GM19438 (cell line): ENCODE measurements at regions not wholly inside any gene's neighbourhood (a gene's known extent, or its start where the extent isn't known, plus 50 kb on each side); places are given as distances from the start of the nearest gene placed in this dataset.

Experiments used
- ATAC-seq: cut with Tn5 transposase; IDR thresholded peaks from one replicate; pipeline ENCODE4 v1.9.1; 2021; ENCODE audit warnings: low read depth; ENCODE audit not compliant: unreplicated experiment

DNA sequence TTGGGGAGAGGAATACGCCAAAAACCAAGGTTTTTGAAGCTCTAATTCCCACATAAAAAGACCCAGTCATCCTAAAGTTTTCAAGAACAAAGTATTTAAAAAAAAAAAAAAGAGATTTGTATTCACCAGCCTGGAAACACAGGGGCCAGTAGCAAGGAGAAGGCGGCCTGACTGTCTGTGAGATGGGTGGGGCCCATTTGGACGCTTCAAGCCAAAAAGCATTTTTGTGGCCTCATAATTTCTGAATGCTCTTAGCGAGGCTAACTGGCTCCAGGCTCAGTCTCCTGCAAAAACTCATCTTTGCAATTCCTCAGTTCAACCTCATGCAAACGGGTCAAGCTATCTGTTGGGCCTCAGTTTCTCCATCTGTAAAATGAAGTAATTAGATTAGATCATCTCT, 514.1 kb downstream of the MED13L start:
- no peak for ATAC-seq

DNA sequence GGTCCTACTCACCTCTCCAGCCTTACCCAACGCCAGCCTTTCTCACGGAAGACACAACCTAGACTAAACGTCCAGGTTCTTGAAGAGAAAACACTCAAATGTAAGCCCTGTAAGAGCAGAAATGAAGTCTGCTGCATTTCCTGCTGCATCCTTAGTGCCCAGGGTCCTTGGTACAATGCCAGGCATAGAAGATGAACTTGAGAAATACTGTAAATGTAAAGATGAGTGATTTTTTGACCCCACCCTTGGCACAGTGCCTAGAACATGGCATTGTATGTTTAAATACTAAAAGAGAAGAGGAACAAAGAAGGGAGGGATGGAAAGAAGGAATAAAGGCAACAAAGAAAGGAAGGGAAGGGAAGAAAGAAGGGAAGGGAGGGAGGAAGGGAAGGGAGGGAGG, 514.6 kb downstream of the MED13L start:
- ATAC-seq = no peak

DNA sequence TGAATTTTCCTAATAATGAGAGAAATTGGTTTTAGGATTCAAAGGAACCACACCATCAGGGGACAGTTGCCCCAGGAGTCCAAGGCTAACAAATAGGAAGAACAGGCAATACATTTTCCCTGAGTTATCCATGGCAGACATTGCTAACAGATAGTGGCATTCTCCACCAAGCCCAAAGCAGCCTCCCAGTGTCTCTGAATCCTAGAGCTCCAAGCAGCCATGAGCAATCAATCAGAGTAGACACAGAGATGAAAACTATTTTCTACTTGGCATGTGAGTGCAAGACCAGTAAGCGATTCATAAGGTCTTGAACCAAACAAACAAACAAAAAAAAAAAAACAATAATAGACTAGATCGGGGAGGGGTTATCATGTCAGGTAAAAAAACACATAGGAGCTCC, 515.7 kb downstream of the MED13L start:
- ATAC-seq = no peak

DNA sequence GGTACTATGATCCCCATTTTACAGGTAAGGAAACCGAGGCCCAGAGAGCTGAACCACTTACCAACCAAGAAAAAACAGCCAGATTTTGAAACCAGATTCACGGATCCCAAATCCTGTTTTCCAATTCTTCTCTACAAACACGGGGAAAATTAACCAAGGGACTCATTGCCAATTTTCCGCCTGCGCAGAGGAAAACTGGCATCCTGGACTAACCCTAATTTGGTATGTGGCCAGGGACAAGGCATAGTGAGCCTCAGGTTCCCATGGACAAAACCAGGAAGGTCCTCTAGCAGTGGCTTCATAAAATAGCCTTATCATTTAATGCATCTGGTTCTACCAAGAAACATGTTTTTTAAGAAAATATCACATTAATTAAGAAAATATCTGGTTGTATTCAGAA, 517.3 kb downstream of the MED13L start:
- no peak for ATAC-seq

DNA sequence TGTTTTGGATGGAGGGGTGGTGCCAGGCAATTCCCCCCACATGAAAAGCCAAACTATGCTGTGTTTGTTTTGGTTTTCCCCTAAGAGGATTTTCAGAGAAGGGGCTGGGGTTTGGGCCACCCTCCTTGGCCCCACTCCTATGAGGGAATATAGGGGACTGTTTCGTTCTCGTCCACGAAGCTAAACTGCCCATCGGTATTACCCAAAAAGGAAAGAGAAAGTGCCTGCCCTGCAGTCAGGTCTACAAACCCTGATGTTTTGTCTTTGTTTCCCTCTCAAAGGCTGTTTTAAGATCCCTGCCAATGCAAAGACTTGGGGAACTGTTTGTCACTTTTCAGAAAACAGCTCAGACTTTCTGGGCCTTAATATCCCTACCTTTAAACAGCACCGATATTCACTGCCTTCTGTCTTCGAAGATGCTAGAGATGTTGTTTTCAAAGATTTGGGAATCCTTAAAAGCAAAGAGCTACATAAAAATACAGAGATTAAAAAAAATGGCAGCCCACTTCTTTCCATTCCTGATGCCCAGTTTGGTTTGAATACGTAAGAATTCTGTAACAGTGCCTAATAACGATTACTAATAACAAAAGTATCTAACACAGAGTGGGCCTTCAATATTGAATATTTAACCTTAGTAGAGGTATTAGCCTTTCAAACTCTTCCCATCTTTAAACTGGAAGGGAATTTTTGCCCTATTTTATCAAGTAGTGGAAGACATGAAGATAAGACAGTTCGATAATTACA, 518.4 kb downstream of the MED13L start:
- no peak for ATAC-seq

DNA sequence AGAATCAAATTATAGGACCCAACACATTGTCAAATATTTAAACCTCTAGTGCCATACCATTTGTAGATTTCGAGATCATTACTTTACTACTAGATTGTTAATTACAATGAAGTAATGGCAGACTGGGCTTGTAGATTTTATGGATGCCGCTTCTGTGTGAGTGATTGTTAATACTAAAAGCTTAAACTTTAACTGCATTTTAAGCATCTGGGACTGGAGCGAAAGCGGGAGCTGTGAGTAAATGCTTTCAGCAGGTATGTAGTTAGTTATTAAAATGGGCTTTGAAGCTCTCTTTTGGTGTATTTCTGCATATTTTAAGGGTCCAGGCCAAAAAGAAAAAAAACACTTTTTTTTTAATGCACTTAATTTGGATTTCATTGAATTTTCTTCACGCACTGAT, 519.3 kb downstream of the MED13L start:
- no peak for ATAC-seq

DNA sequence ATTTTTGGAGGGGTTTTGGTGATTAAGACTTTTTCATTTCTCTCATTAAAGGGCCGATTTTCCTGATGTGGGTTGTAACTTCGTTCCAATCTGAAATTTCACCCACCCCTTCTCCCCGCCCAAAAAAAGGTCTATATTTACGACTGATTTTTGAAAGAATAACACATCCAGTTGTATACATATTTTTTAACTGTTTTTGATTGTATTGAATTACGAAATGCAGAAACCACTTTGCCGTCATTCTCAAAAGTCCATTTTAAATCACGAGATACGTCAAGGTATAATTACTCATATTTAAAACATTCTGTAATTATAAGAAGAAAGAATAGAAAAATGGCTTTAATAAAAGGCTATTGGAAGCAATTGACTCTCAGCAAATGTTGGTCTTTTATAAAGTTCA, 520.7 kb downstream of the MED13L start:
- no peak for ATAC-seq

DNA sequence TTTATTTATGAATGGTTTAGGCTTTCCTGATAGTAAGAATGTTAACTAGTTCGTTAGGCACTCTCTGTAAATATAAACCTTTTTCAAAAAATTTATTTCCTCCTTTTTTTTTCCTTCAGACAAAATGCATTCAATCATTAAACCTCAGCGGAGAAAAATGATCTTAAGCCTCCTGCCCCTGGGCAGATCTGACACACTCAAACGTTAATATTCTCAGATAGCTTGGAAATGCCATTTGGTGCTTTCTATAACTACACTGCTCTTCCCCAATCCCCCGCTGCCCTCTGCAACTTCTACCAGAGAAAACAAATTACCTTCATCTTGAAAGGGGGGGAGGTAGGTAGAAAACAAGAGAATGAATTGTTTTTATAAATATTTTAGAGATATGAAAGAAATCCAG, 521.2 kb downstream of the MED13L start:
- no peak for ATAC-seq

DNA sequence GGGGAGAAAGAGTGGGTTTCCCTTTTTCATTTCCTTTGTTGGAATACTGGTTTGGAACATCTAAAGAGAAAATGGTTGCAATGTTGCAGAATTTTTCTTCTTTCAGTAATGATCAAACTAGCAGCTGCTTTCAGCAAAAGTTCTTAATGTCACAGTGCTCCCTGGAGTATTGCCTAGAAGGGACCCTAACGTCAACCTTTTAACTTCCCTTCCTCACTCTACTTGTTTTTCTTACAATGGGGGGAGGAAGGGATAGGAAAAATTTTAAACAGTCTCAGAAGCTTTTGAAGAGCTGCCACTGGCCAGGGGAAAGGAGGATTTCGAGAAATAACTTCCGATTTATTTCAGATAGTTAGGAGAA, 521.8 kb downstream of the MED13L start:
- ATAC-seq = no peak

DNA sequence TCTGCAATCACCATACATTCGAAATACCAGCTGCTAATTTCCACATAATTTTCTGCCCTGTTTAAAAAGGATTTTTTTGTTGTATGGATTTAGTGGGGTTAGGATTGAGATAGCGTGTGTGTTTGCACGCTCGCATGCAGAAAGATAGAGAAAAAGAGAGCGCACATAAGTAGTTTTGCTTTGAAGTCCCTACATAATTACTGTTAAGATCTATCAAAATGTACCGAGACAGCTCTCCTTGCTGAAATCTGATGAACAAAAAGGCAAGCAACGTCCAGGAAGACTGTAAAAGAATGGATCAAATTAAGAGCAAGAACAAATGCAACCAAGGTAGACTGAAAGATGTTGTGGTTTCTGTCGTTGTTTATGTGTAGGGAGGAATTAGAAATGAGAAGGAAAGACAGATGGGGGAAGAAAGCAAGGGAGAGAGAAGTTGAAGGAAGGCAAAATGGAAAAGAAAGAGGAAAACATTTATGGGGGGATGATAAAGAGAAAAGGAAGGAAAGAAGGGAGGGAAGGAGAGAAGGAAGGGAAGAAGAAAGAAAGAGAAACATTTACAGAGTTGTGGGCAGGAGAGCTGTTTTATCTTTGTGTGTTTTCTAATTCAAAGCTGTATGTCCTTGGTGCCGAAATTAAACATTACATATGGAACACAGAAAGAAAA, 522.3 kb downstream of the MED13L start:
- ATAC-seq = no peak

DNA sequence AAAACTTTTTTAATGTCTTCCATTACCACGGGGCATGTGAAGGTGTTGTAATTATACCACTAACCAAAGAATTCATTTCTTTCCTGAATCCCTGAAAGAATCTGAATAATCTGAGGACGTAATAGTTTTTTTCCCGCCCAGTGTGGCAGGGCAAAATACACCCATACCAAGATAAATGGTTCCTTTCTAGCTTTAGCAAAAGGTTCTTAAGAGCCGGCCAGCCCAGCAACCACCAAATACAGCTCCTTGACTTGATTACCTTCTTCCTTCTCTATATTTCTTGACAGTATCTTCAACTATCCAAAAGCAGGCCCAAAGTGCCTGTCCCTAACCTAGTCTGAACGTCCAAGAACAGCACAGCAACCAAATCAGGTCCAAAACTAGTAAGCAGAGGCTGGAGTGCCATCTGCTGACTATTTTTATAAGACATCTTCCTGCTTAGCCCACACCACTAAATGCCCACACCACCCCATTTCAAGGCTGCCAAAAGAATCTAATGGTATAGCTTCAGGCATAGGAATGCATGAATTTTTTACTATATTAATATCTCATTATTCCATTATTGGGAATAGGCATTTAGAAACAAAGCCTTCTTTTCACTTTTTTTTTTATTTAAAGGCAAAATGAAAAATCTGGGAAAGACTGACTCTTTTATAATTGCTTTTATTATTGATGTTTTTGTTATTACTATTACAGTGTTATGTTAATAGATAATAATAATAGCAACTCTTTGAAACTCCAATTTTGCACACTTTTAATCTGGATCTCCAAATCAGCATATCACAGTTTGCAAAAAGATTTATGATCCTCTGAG, 524.4 kb downstream of the MED13L start:
- ATAC-seq = no peak

DNA sequence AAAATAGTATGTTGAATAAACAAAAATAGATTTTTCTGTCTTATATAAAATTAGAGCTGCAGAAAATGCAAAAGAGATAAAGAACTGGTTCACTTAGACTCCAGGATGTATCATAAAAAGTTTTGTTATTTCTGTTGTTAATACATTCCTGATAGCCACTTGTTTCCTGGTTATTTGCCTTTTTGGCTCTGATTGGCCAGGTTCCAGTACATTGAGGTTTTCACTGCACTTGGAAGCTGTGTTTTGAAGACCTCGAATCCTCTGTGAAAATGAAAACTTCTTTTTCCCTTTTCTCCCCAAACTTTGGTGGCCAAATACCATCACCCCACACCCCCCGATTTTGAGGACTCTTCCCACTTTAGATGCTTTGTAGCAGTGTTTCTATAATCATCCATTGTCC, 525.3 kb downstream of the MED13L start:
- ATAC-seq = no peak

DNA sequence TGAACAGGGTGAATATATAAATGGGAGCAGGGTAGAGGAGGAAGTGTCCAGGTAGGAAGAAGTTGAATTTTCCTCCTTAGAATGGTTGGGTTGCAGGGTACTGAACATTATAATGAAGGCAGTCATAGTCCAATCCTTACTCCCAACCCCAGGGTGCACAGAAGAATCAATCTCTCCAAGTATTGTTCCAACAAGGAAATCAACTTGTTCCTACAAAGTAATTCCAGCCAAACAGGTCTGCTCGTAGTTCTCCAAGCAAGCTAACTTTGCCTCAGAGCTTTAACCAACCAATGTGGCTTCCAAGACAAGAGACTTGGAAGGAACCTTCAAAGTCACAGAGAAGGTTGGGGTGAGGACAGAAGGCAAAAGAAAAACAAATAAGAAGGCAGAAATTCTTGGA, 527.2 kb downstream of the MED13L start:
- ATAC-seq = no peak

DNA sequence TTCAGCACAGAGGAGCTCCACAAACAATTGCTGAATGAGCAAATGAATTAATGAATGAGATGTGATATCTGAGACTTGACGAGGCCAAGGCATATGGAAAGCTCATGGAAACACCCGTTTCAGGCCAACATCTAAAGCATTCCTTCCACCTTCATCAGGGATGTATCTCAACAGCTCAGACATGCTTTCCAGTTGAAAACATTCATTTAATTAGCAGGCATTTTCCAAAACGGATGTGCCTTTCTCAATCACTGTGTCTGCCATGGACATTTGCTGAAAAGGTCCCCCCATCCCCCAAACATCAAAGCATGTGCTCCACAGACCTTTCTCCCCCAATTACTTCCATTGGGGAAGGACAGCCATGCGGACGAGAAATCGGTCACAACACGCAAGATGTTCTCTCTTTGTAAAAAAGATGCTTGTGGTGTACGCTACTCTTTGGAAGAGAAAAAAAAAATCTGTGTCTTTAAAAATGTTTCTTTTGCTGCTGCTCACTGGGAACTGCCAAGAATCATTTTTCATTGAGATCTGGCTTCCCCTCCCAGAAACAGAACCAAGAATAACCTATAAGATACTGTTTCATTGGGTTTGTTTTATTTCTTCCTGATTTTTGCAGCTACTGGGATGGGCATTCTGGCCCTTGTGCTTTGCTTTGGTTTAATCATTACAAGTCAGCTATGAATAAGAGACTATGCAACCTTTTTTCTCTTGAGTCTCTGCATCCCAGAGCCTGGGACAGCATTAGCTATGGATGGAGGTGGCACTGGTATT, 528.2 kb downstream of the MED13L start:
- ATAC-seq = no peak

DNA sequence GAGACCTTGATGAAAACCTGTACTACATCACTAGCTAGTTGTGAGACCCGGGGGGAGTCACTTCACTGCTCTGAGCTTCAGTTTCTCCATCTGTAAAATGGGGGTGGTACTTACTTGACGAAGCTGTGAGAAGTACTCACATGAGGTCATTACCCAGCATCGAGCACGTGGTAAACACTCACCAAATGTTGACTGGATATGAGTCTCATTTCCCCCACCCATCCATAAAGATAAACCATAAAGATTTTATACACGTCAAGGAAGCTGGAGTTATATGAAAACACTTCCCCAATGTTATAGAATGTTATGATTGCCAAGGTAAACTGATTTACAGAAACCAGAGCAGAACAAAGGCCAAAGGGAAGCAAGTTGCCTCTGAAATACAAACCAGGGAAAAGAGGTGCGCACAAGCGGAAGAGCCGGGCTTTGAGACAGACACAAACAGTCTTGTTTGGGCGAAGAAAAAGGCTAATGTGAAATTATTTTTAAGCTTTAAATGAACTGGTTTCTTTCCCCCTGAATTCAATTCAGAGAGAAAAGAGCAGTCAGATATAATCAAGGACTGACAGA, 536.8 kb downstream of the MED13L start:
- ATAC-seq = no peak

DNA sequence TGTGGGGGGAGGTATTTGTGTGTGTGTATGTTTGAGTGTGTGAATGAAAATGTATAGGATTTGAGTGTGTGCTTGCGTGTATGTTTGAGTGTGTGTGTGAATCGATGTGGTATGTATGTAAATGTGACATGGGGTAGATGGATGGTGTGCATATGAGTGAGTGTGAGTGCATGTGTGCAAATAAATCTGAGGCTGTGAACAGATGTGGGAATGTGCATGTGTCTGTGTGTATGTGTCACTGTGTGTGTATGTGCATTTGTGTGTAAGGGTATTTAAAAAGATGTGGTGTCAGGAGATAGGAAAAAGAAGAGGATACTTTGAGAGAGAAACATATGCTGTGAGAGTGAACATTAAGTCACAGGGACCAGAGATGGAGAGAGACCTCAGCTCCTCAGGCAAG, 539.6 kb downstream of the MED13L start:
- no peak for ATAC-seq

DNA sequence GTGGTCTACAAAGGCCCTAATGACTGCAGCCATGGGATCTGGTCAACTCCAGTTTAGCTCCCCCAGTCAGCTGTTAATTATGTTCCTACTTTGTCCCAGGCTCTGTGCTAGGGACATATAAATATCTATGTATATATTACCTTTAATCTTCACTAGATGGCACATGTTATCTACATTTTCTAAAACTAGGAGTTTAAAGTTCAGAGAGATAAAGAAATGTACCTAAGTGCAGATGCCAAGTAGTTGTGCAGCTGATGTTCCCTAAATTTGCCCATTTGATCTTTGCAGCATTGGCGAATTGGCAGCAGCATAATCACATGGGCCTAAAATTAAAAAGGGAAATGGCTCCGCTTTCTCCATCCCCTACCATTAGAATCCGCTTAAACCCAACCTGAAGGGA, 541.1 kb downstream of the MED13L start:
- no peak for ATAC-seq

DNA sequence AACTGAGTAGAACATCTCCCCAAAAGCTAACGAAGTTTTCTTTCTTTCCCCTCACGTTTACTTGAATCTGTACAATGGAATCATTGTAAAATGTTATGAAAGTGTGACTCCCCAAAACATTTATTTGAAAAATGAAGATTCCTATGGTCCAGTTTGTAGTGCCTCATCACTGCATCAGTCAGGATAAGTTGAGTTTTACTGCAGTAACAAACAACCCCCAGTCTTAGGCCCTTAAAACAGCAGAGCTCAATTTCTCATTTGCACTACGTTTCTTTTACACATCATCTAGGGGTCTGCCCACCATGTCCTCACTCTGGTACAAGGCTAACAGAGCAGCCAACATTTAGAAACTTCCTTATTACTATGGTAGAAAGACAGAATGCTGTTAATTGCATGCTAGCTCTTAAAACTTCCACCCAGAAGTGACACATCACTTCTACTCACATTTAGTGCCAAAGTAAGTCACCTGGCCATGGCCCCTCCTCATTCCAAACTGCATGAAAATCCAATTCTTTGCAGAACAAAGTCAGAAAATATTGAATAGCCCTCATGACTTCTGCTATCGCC, 546.4 kb downstream of the MED13L start:
- no peak for ATAC-seq

DNA sequence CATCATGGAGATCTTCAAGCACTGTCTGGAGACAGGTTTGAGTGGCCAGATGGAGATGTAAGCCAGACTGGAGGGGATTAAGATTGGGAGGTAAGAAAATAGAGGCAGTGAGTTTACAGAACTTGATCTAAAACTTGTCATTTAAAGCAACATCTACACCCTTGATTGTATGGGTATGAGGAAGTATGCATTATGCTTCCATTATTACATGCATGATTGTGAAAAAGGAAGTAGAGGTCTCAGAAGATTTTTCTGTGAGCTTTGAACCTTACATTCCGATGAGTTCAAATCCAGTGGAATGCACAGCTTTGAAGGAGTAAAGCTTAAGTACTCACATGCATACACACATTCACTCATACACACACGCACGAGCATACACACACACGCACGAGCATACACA, 550.8 kb downstream of the MED13L start:
- no peak for ATAC-seq

DNA sequence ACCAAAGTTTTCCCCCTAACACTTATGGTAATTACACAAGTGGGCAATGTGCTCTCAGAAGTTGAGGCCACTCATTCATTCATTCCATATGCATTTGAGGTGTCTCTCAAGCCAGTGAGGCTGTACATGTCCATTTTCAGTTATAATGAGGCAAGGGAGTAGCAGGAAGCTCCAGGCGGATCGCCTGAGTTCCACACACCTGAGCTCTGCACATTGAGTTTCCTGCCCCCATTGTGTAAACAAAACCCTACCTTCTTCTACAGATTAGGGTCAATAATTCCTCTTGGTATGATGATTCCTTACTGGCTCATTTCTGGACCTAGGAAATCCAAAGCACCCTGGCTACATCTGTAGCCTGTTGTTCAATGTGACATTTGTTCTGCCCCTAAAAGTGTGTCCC, 555.3 kb downstream of the MED13L start:
- ATAC-seq = no peak
